HG03439 (cell line): ENCODE measurements at regions not wholly inside any gene's neighbourhood (a gene's known extent, or its start where the extent isn't known, plus 50 kb on each side); places are given as distances from the start of the nearest gene placed in this dataset.

ENCODE experiments used
- ATAC-seq: cut with Tn5 transposase; IDR thresholded peaks from one replicate; pipeline ENCODE4 v1.9.1; 2021; ENCODE audit warnings: mild to moderate bottlenecking, moderate library complexity; ENCODE audit not compliant: unreplicated experiment

DNA sequence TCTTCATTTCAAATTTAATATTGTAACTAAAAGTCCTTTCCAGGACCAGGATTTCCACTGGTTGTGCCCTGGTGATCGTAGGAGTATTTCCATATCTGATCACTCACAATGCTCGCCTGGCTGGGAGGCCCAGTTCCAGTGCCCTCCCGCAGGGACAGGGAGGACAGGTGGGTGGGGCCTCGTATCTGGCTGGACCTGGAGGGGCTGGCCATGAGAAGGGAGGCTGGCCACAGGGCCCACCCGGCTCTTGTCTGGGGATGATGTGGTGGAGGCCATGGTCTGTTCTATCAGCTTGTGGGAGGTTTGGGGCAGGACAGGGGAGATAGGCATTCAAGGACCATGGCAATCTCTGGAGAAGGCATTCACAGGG, 286.4 kb downstream of the GADD45G start:
- ATAC-seq, result no peak

DNA sequence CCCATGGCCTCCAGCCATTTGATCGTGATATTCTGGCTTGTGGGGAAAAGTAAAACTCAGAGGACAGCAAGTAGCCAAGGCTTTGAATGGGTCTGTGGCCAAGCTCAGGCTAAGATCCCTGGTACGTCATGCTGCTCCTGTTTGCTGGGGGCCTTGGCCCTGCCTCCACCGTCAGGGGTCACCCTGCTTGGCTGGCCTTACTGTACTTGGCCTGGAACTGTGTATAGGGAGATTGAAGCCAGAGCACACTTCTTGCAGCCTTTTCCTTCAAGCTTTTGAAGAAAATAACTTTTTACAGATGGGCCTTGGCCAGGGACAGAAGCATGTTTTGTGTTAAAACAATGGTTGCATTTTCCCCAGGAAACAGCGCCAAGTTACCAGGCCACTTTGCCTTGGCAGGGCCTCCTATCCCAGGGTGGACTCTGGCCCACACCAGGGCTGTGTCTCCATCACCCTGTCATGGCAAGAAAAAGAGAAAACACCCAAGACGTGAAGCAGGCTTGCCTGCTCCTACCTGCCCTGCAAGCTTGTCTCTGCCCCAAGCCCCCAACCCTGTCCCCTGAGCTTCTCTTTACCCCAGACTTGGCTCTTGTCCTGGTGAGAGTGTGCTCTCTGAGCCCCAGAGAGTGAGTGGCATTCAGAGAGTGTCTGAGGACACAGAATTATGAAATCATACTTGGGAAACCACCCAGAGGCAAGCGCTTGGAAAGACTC, 286.9 kb downstream of the GADD45G start:
- ATAC-seq, result no peak

DNA sequence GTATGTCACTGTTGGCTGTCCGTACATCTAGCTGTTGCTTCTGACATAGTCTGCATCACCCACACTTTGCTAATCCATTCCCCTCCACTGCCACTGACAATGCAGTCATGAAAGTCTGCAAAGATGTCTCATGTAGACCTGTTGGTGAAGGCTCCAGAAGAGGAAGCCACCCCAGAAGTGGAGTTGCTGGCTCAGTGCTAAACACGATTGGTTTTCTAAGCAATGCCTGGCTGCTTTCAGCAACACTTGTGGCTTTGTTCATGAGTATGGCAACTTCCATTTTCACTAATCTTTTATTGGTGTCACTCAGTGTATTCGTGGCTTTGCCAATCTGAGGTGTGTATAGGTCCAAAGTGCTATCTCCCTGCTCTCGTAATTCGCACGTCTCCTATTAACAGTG, 288.1 kb downstream of the GADD45G start:
- ATAC-seq, result no peak

DNA sequence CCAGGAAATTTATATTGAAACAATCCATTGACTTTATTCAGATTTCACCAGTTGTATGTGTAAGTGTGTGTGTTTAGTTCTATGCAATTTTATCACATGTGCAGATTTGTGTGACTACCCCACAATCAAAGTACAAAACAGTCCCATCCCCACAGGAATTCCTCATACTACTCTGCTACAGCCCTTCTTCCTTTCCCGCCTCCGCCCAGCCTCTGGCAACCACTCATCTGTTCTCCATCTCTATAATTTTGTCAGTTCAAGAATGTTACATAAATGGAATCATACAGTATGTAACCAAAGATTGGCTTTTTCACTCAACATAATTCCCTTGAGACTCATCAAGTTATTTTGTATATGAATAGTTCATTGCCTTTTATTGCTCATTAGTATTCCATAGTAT, 289.1 kb downstream of the GADD45G start:
- no peak for ATAC-seq

DNA sequence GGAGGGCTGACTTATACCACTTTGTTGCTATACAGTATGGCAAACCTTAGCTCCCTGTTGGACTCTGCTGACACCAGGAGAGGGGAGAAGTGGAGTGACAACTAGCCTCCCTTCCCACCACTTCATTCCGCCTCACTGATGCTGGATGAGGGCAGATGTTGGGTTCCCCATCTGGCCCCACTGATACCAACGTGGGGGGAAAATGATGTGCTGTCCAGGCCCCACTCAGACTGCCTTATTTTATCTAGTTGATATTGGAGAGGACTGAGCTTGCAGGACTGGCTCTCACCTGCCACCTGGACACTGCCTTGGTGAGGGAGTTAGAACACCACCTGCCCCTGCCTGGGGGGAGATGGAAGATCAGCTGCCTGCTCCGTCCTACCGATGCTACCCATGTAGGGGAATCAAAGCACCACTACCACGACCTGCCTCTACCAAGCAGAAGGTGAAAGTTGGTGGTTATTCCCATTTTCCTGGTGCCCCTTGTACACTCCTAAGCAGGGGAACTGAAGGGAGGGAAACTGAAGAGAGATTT, 292.1 kb downstream of the GADD45G start:
- ATAC-seq, result no peak

DNA sequence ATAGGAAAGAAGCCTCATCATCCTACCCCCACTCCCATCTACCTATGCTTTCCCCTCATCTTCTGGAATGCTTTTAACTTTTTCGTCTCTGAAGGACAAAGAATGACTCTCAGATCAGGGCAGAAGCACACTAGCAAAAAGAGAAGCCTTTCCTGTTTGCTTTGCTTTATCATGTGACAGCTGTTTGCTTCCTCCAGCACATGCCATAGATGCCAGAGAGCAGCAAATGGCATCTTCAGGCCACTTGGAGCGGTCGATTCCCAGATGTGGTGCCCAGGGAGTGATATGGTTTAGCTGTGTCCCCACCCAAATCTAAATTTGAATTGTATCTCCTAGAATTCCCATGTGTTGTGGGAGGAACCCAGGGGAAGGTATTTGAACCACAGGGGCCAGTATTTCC, 294.8 kb downstream of the GADD45G start:
- no peak for ATAC-seq

DNA sequence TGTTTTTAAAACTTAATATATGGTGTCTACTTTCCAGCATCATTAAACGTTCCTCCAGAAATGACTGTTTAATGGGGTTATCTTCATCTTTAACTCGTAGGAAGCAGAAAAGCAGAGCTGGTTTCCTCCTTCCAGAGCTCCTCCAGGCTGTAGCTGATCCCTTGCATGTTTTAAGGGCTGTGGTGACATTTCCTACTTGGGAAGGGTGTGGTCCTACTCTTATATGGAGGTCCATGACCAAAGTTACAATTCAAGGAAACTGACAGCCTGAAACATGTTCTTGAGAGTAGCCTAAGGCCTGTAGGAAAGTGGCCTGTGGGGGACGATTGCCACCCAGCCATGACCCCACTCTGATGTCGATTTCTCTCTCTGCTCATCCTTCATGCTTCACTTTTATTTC, 297.1 kb downstream of the GADD45G start:
- ATAC-seq, result no peak

DNA sequence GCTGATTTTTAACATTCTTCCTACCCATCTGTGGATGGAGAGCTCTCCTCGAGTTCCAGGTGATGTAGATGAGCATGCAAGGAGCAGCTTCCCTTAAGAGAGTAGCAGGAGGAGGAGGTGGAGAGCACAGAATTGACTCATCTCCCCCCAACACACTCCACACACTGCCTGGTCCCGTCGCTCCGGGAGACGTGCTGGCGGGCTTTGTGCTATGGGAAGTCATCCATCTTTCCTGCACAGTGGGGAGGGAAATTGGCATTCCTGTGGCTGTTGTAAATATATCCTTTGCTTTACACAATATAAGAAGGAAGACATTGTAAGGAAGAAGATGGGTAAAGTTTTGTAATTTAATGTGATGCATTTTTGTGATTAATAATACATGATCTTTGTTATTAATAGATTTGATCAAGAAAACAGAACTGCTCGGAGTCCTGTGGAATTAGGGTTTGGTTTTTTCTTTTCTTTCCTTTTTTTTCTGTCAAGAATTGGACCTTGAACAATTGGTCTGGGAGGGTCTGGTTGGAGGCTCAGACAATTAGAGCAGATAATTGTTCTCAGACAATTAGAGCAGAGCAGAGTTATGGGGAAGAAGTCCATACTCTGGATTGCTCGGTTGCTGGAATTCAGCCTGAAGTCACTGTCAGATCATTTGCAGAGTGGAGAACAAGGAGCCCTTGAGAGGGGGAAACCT, 297.8 kb downstream of the GADD45G start:
- no peak for ATAC-seq

DNA sequence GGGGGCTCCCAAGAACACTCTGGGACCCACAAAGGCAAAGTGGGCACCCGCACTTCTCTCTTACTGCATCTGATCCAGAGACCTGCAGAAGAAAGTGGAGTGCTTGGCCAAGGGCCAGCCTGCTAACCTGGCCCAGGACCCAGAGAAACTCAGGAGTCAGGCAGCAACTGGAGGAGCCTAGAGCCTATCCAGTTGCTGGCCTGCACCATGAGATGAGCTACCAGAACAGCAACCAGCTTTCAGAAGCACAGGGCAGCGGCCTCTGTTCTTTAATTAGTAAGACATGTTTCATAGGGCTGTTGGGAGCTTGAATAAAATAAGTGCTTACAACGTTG, 298.3 kb downstream of the GADD45G start:
- no peak for ATAC-seq

DNA sequence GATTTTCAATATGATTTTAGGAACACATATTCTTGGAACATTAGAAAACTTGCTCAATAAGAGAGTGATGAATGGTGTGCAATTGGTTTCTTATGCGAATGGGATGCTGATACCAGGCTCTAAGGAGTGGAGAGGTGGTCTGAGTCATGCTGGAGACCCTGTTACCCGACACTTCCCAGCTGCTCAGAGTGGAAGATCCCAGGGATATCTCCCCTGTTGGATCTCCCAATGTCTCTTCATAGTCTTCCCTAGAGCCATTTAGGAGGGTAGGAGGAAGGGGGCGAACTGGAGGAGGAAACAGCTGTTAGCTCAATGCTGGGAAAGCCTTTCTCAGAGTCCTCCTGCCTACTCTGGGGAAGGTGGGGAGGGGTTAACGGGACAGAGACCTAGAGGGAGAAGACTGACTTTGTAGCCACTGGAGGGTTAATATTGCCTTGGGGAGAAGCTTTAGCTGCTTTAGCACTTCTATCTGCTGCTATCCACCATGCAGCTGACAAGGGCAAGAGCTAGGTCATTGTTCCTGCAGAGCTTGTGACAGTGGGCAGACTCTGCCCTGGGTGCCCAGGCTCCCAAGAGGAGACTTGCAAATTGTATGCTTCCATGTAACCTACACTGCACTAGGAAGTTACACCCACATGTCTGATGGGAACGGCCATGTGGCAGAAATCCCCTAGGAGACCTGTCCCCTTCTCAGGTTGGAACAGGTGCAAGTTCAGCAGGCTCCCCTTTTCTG, 301.0 kb downstream of the GADD45G start:
- no peak for ATAC-seq

DNA sequence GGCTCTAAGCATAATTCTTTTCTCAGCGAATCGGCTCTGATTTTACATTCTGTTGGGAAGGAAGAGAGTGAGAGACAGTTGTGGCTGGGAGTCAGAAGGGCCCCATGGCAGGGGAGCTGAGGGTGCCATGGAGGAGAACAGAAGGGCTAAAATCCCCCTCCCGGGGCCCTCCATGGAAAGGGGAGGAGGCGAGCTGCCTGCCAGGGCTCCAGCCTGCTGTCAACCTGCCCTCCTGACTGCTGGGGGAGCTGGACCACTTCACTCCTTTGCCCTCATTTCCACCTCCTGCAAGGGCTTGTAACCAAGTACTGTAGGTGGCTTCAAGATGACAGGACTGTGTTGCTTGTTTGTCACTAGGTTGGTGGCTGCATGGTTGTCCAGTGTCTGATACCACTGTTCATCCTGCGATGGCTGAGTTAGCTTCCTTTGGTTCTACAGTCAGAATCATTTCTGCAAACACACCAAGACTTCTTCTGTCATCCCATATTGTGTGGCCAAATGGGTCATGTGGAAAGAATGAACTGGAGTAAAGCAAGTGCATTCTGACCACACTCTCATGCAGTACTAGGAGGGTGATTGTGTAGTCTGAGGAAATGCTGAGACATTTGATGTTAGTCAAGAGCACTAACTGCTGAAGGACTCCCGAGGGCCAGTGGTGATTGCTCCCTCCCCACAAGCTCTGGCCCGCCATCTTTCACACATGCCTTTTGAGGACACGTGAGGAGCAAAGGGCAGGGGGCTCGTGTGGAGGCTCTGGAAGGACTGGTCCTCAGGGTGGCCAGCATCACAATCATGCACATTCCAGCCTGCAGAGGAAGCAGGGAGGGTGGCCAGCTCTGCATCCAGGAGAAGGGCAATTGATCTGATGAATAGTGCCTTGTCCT, 307.2 kb downstream of the GADD45G start:
- ATAC-seq, result no peak

DNA sequence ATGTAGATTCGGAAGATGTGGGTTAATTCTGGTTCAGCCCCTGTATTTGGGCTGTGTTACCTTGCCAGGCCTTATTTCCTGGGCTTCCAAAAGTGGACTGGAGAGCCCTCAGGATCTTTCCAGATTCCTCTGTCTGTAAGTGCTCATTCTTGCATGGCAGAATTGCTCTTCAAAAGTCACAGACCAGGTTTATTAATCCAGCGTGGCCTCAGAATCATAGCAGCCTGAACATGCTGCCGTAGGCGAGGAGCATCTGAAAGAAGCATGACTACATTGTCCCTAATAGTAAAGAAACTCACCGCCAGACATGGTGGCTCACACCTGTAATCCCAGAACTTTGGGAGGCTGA, 307.8 kb downstream of the GADD45G start:
- no peak for ATAC-seq

DNA sequence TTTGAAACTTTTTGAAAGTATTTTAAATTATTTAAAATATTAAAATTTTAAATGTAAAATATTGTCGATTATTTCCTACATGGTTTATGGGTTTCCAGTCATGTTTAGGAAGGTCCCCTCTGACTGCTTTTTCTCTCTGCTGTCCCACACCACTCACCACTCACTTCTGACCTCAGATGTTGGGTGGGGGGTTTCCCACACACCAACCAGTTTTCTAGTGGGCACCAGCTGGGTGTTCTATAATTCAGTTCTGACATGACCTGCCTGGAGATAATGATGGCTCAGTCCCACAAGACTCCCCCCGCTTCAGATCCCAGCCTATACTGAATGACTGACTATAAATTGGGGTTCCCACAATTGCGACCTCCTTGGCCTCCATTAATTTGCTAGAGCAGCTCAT, 310.4 kb downstream of the GADD45G start:
- no peak for ATAC-seq

DNA sequence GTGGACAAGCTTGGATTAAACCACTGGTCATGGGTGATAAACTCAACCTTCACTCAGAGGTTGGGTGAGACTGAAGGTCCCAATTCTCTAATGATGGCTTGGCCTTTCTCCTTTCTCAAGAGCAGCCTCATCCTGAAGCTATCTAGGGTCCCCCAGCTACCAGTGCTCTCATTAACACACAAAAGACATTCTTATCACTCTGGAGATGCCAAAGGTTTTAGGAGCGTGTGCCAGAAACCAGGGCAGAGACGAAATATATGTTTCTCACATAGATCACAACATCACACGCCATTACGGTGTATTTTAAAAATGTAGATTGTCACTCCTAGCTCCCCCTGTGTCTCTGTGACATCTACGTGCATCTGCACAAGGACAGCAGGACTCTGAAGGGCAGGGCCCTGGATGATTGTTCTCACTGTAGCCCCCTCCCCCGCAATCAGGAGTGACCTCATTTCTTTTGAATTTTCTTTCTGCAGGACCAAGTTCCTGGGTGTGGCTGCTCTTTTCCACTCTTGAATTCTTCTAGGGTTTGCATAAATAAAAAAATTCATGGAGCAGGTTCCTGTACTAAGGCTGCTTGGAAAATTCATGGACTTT, 311.3 kb downstream of the GADD45G start:
- no peak for ATAC-seq

DNA sequence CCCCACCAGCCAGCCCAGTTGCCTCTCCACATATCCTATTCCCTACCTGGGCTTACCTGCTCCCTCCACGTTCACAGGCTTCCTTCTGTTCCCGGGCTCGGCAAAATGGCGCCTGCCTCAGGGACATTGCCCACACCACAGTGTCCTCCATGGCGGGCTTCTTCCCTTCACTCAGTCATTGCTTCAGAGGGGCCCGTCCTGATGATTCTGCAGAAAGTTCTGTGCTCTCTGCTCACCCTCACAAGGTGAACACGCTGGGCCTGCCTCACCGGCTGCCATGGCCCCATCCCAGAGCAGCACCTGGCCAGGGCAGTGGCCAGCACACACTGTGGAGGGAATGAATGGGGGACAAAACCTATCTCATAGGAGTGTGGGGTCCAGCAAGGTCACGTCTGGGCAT, 313.0 kb downstream of the GADD45G start:
- no peak for ATAC-seq

DNA sequence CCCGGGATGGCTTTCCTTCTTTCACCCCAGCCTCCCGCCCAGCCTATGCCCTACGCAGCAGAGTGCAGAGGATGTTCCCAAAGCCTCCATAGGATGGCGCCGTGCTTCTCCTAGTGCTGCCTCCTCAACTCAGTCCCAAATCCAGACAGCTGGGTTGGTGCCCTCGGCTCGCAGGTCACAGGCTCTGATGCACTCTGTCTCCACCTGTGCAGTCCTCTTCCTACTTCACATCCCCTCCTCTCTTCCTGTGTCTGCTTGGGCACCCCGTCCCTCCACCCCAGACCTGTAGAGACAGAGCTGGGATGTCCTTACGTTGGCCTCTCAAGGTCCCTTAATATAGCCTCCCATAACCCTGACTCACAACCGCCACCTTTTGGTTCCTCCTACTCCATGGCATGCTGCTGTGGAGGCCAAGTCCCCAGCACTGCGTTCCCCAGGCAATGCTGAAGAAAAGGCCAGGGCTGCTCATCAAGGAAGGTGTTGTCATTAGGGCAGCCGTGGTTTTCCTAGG, 314.4 kb downstream of the GADD45G start:
- no peak for ATAC-seq

DNA sequence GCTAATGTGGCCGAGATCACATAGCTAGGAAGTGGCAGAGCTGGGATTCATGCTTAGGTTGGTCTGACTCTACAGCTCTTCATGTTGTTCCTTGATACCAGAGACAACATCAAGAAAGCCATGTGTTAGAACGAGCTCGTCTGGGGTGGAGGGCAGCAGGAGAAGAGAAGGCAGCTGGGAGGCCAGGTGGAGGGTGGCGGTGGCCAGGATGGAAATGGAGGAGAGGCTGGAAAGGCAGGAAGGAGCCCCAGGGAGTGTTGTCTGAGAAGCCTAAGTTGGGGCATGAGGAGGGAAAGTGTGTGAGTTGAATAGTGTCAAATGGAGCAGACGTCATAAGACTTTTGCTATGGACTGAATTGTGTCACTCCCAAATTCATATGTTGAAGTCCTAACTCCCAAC, 315.3 kb downstream of the GADD45G start:
- ATAC-seq, result no peak

DNA sequence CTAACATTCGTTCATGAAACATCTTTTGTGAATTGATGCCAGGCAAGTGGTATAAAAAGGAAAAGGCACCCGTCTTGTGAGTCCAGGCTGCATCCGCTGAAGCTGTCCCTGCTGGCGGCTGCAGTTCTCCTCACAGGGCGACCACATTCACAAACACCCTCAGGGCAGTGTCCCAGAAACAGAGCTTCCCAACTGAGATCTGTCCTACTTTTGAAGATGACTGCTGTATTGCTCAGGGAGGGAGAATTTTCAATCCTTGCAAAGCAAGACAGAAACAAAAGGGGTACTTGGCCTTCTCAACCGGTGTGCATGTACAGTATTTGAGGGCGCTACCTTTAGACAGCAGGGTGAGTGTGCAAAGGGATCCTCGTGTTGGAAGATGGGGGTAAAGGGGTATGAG, 316.1 kb downstream of the GADD45G start:
- no peak for ATAC-seq

DNA sequence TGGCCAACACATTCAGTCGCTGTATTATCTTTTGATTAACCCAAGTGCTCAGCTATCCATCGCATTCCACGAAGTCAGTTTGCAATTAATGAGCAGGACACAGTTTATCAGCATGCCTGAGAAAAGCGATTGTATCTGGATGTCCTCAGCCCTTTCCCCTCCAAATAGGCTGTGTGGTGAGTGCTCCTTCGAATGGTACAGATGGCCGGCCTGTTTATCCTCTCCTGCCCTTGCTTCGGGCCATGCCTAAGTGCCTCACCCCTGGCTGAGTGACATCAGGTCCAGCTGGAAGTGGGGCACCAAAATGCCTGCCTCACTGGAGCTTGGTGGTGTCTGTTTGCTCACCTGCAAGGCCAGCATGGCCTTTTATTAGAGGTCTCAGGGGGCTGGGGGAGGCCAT, 317.3 kb downstream of the GADD45G start:
- ATAC-seq, result no peak

DNA sequence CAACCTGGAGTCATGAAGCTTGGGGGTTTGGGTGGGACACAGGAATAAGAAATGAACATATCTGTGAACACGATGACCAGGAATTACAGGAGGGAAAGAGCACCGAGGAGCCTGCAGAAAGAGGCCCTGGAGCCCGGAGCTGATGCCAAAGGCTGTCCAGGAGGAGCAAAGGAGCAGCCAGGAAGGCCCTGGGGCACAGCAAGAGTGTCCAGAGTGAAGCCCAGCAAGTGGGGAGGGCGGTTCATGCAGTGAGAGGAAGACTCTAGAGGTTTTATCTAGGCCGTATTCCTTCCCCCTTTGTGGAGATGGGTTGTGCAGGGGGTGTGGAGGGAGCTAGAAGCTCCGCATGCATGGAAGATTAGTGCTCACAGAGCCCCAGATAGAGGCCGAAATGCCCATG, 318.4 kb downstream of the GADD45G start:
- no peak for ATAC-seq
